Peyer's patch (tissue), 4 donors: ENCODE measurements at regions not wholly inside any gene's neighbourhood (a gene's known extent, or its start where the extent isn't known, plus 50 kb on each side); places are given as distances from the start of the nearest gene placed in this dataset.
A peak's percentile ranks its signal among the peaks of the same experiment; 100 is the strongest.
"Not testable (repeated sequence)": the region's sequence is repeated elsewhere in the genome, so short reads cannot be mapped to it uniquely, and the experiment has no call there.

ENCODE experiments used
- DNase-seq, 3 donors: peaks; one replicate each; pipeline ENCODE4 v3.0.0-alpha.2; 2017 to 2019
- H3K27ac ChIP-seq, 4 donors: fragments of 200-600 bp; sonication (generic); one replicate each; pipeline ENCODE4 v1.5.1; 2016 to 2019
- H3K27me3 ChIP-seq, 2 donors: fragments of 200-600 bp; sonication (generic); one replicate each; pipeline ENCODE4 v1.5.1; 2019
- H3K36me3 ChIP-seq, 3 donors: fragments of 200-600 bp; sonication (generic); one replicate each; pipeline ENCODE4 v1.5.1; 2016 to 2019
- H3K4me1 ChIP-seq, 4 donors: fragments of 200-600 bp; sonication (generic); one replicate each; pipeline ENCODE4 v1.5.1; 2016 to 2019
- H3K4me3 ChIP-seq, 4 donors: fragments of 200-600 bp; sonication (generic); 1 replicate in 3 of 4; 2 replicates in 1 of 4; pipeline ENCODE4 v1.5.1; 2016 to 2019; ENCODE audit warnings: mild to moderate bottlenecking in 1 of 4
- H3K9me3 ChIP-seq, 4 donors: fragments of 200-600 bp; sonication (generic); one replicate each; pipeline ENCODE4 v1.5.1; 2016 to 2019; ENCODE audit warnings: mild to moderate bottlenecking in 1 of 4
- CTCF ChIP-seq, 6 experiments: fragments of 450-650 bp in 4 of 6; fragments of 200-600 bp in 2 of 6; sonication (generic) in 1 of 6; IDR thresholded peaks; one replicate each; pipeline ENCODE4 v1.5.1; 2017 to 2019; ENCODE audit warnings: antibody characterized with exemption in 6 of 6, mild to moderate bottlenecking in 3 of 6, moderate library complexity in 1 of 6
- POLR2A ChIP-seq, 2 donors: fragments of 450-650 bp; IDR thresholded peaks; one replicate each; pipeline ENCODE4 v1.5.1; 2017; ENCODE audit warnings: antibody characterized with exemption in 2 of 2, mild to moderate bottlenecking in 2 of 2, moderate library complexity in 2 of 2

GRCh38 chr5:143592648-143593047 is 189.2 kb upstream of the NR3C1 start:
- Histone ChIP-seq H3K36me3 (no peaks in the 10 kb centered on the region), H3K27me3 (no peaks in the 10 kb centered on the region), H3K4me1 (no peaks in the 10 kb centered on the region), H3K9me3 (no peaks in the 10 kb centered on the region), H3K27ac (no peak overlapping the region), H3K4me3 (no peak overlapping the region)
- DNase-seq, result peak in 2 of 3 donors; percentile 54 to 55
- no peak for TF ChIP-seq CTCF (IDR thresholded peaks at IDR 0.05)
- TF ChIP-seq POLR2A (IDR thresholded peaks at IDR 0.05), result no peak

DNA sequence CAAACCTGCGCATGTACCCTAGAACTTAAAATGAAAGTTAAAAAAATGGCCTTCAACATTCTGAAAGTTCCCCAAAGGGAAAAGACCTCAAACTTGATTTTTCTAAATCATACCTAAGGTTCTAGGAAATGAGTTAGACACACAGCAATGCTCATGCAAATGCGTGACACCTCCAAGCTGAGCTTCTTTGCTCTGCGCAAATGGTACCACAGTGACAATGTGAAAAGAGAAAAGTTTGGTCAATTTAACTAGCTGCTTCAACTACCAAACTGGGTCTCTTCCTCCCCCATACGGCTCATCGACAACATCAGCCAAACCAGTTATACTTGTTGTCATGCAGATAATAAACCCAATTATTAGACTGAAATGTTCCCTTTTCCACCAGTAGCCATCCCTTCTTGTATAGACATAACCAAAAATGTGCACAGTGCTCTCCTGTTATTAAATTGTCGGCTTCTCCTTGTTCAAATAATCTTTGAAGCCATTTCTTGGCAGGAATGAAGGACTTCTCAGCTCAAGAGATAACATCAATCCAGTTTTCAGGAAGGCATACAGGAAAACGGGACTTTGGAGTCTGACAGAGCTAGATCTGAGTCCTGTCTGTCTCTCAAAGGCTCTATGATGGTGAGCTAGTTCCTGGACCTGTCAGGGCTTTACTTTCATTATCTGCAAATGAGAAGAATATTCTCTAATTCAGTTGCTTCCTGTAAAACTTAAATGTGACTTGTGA is 185.6 kb upstream of the NR3C1 start:
- Histone ChIP-seq H3K27ac (peak overlapping the region in 1 of 4 donors; percentile 39), H3K4me1 (no peaks in the 10 kb centered on the region), H3K27me3 (no peaks in the 10 kb centered on the region), H3K9me3 (no peaks in the 10 kb centered on the region), H3K36me3 (no peaks in the 10 kb centered on the region), H3K4me3 (no peak overlapping the region)
- DNase-seq, result no peak
- no peak for TF ChIP-seq CTCF (IDR thresholded peaks at IDR 0.05)
- TF ChIP-seq POLR2A (IDR thresholded peaks at IDR 0.05), result no peak

DNA sequence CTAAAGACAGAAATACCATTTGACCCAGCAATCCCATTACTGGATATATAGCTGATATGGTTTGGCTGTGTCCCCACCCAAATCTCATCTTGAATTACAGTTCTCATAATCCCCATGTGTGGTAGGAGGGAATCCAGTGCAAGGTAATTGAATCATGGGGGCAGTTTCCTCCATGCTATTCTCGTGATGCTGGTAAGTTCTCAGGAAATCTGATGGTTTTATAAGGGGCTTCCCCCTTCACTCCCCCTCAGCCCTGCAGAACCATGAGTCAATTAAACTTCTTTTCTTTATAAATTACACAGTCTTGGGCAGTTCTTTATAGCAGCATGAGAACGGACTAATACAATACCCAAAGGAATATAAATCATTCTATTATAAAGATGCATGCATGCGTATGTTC is 184.6 kb upstream of the NR3C1 start:
- not testable (repeated sequence) for H3K36me3 ChIP-seq, H3K4me3 ChIP-seq, H3K4me1 ChIP-seq, H3K27ac ChIP-seq, H3K27me3 ChIP-seq, DNase-seq, H3K9me3 ChIP-seq

DNA sequence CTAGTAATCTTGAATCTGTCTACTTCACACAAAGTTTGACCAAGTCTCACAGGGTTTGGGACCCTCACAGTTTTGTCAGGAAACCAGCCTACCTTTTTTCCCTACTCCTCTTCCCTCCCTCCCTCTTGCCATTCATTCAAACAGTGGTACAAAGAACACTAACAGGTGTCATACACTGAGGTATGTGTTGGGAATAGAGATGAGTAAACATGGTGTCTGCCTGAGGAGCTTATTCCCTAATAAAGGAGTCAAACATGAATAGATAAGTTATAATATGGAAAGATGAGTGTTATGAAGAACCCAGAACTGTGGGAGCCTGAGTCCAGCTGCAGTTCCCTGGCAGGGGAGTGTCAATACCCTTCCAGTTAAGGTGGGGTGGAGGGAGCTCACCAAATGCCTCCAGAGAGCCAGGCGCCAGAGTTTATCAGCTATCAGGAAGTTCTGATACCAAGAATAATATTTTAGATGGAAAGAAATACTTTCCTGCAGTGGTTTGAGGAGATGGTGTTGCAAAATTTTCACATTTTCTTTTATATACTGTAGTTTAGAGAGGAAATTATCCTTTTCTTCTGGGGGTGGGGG is 183.4 kb upstream of the NR3C1 start:
- no peaks in the 10 kb centered on the region for H3K9me3 ChIP-seq
- no peak overlapping the region for H3K4me3 ChIP-seq
- TF ChIP-seq CTCF (IDR thresholded peaks at IDR 0.05), result no peak
- no peak for TF ChIP-seq POLR2A (IDR thresholded peaks at IDR 0.05)
- no peaks in the 10 kb centered on the region for H3K36me3 ChIP-seq
- no peak for DNase-seq
- H3K27ac ChIP-seq, result no peak overlapping the region
- H3K27me3 ChIP-seq, result no peaks in the 10 kb centered on the region
- no peaks in the 10 kb centered on the region for H3K4me1 ChIP-seq

DNA sequence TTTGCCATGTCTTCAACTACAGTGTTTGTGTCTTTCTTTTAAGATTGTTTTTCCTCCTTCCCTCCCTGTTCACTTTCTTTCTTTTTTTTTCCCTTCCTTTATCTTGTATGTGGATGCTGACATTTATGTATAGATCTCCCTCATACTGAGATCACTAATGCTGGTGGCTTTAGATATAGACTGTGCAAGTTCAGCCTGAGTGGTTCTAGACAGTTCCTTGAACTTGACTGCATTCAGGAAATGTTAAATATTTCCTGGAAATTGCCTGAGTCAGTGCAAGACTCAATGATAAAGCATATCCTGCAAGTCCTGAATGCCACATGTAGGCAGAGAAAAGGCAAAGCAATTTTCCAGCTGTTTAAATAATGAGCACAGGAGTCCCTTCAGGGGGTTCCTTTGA is 182.5 kb upstream of the NR3C1 start:
- no peak for DNase-seq
- H3K36me3 ChIP-seq, result no peaks in the 10 kb centered on the region
- no peaks in the 10 kb centered on the region for H3K27me3 ChIP-seq
- no peak overlapping the region for H3K27ac ChIP-seq
- H3K4me3 ChIP-seq, result no peak overlapping the region
- TF ChIP-seq POLR2A (IDR thresholded peaks at IDR 0.05) (no peak), CTCF (IDR thresholded peaks at IDR 0.05) (no peak)
- no peaks in the 10 kb centered on the region for H3K9me3 ChIP-seq
- H3K4me1 ChIP-seq, result no peaks in the 10 kb centered on the region

DNA sequence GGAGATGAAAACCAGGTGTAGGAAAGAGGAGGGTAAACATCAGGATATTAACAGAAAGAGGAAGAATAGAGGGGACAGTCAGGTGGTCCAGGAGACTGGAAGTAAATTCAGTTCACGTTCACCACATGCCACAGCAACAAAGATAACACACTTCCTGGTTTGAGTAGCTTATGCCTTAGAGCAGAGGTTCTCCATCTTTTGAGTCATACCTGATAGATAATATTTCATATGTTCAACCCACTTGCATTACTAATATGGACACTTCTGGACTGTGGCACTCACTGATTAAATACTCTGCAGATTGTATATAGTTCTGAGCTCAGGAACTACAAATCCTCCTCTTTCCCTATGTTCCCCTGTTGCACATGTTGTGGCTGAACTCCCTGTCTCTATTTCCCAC is 179.9 kb upstream of the NR3C1 start:
- Histone ChIP-seq H3K9me3 (no peaks in the 10 kb centered on the region), H3K4me1 (no peaks in the 10 kb centered on the region), H3K36me3 (no peaks in the 10 kb centered on the region), H3K4me3 (no peak overlapping the region), H3K27me3 (no peaks in the 10 kb centered on the region), H3K27ac (no peak overlapping the region)
- DNase-seq, result no peak
- TF ChIP-seq POLR2A (IDR thresholded peaks at IDR 0.05) (no peak), CTCF (IDR thresholded peaks at IDR 0.05) (no peak)
